ENCODE measurements at regions not wholly inside any gene's neighbourhood (a gene's known extent, or its start where the extent isn't known, plus 50 kb on each side); places are given as distances from the start of the nearest gene placed in this dataset.

DNA sequence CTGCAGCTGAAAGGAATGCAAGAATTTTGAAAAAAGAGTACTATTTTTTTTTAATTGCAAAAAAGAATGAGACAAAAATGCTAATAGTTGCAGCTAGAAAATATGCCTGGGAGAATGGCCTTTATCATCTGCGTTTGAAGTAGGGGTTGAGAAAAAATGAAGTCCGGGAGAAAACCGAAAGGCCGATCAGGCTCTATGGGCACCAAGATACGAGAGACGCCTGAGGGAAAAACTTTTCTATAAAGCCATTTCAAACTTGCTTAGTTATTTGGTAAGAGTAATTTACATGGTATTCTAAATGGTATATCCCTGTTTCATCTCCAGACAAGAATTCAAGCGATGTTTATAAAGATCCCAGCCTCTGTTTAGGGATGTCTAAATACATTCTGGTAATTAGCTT lies 99.3 kb upstream of the EFNA5 start:
- no peaks in the 10 kb centered on the region for H3K27me3 ChIP-seq (ENCODE audit: insufficient read depth, low read depth)
- no peaks in the 10 kb centered on the region for H3K4me1 ChIP-seq (replicated peaks; ENCODE audit: insufficient read depth)
- H3K36me3 ChIP-seq (ENCODE audit: low read depth), result no peaks in the 10 kb centered on the region
- H3K4me2 ChIP-seq, result no peak overlapping the region
- CTCF ChIA-PET, result no interaction called here
- POLR2A ChIA-PET (ENCODE audit: unreplicated experiment), result no interaction called here
- no peak for TF ChIP-seq EZH2 (IDR thresholded peaks at IDR 0.05; ENCODE audit: low read depth)
- TF ChIP-seq, protein P1, sequence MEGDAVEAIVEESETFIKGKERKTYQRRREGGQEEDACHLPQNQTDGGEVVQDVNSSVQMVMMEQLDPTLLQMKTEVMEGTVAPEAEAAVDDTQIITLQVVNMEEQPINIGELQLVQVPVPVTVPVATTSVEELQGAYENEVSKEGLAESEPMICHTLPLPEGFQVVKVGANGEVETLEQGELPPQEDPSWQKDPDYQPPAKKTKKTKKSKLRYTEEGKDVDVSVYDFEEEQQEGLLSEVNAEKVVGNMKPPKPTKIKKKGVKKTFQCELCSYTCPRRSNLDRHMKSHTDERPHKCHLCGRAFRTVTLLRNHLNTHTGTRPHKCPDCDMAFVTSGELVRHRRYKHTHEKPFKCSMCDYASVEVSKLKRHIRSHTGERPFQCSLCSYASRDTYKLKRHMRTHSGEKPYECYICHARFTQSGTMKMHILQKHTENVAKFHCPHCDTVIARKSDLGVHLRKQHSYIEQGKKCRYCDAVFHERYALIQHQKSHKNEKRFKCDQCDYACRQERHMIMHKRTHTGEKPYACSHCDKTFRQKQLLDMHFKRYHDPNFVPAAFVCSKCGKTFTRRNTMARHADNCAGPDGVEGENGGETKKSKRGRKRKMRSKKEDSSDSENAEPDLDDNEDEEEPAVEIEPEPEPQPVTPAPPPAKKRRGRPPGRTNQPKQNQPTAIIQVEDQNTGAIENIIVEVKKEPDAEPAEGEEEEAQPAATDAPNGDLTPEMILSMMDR (conservative IDR thresholded peaks at IDR 0.05), result no peak
- H3F3A ChIP-seq (ENCODE audit: insufficient read depth, low read depth), result no peaks in the 10 kb centered on the region
- H4K20me1 ChIP-seq (ENCODE audit: insufficient read depth), result no peaks in the 10 kb centered on the region
- DNase-seq, result no peak
- no peak overlapping the region for H2AFZ ChIP-seq
- intact Hi-C loops (cut with micrococcal nuclease; ENCODE audit: unreplicated experiment), result no loop called here
- H3K9me2 ChIP-seq (ENCODE audit: insufficient read depth), result no peaks in the 10 kb centered on the region
- BruUV-seq (replicated peaks), result no TSS peak
- H3K79me2 ChIP-seq (ENCODE audit: low read depth), result no peaks in the 10 kb centered on the region
- no peak overlapping the region for H3K27ac ChIP-seq
- H3K4me3 ChIP-seq, result no peak overlapping the region
- no peaks in the 10 kb centered on the region for H3K9me3 ChIP-seq (ENCODE audit: insufficient read depth, low read depth)

DNA sequence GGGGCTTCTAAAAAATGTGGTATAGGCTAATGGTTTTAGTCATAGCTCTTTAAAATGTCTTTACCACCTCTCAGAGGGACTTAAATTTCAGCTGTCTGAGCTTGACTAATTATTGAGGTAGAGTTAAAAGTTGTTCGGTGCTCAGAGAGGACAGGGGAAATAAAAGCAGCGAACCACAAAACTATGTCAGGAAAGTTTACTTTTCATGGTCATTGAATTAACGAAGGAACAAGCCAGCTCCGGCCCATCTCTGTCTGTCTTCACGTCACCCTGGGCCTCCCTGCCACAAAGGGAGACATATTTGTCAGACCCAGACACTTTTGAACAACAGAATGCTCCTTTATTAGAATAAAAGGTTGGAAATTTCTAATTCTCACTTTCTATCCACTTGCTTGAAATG lies 98.8 kb upstream of the EFNA5 start:
- Histone ChIP-seq H3K9me3 (ENCODE audit: insufficient read depth, low read depth) (no peaks in the 10 kb centered on the region), H3K4me1 (replicated peaks; ENCODE audit: insufficient read depth) (no peaks in the 10 kb centered on the region), H4K20me1 (ENCODE audit: insufficient read depth) (no peaks in the 10 kb centered on the region), H3K27ac (no peak overlapping the region), H3K79me2 (ENCODE audit: low read depth) (no peaks in the 10 kb centered on the region), H3K27me3 (ENCODE audit: insufficient read depth, low read depth) (no peaks in the 10 kb centered on the region), H3F3A (ENCODE audit: insufficient read depth, low read depth) (no peaks in the 10 kb centered on the region), H3K4me3 (no peak overlapping the region), H3K9me2 (ENCODE audit: insufficient read depth) (no peaks in the 10 kb centered on the region), H2AFZ (no peak overlapping the region), H3K4me2 (no peak overlapping the region), H3K36me3 (ENCODE audit: low read depth) (no peaks in the 10 kb centered on the region)
- ChIA-PET CTCF (no interaction called here), POLR2A (ENCODE audit: unreplicated experiment) (no interaction called here)
- TF ChIP-seq, protein P1 (conservative IDR thresholded peaks at IDR 0.05), result no peak
- TF ChIP-seq EZH2 (IDR thresholded peaks at IDR 0.05; ENCODE audit: low read depth), result no peak
- intact Hi-C loops (cut with micrococcal nuclease; ENCODE audit: unreplicated experiment), result no loop called here
- no peak for DNase-seq
- no TSS peak for BruUV-seq (replicated peaks)

DNA sequence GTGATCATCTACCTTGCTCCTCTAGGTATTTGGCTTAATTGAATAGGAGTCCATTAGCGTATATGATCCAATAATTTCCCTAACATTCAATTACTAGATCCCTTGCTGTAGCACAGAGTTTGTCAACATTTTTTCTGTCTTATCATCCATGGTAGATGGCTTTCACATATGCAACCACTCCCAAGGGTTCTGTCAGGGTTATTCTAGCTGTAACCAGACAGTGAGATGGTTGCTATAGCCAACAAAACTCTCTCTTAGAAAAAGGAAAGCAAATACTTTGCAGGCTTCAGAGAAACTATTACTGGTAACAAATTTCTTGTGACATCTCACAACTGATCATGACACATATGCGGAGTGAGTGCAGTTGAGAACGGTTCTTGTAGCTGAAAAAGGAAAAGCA lies 96.2 kb upstream of the EFNA5 start:
- Histone ChIP-seq H3K4me2 (no peak overlapping the region), H4K20me1 (ENCODE audit: insufficient read depth) (no peaks in the 10 kb centered on the region), H3K27me3 (ENCODE audit: insufficient read depth, low read depth) (no peaks in the 10 kb centered on the region), H3K79me2 (ENCODE audit: low read depth) (no peaks in the 10 kb centered on the region), H3K27ac (no peak overlapping the region), H3K4me1 (replicated peaks; ENCODE audit: insufficient read depth) (no peaks in the 10 kb centered on the region), H3K4me3 (no peak overlapping the region), H3K9me2 (ENCODE audit: insufficient read depth) (no peaks in the 10 kb centered on the region), H3K36me3 (ENCODE audit: low read depth) (no peaks in the 10 kb centered on the region), H3K9me3 (ENCODE audit: insufficient read depth, low read depth) (no peaks in the 10 kb centered on the region), H3F3A (ENCODE audit: insufficient read depth, low read depth) (no peaks in the 10 kb centered on the region), H2AFZ (no peak overlapping the region)
- CTCF ChIA-PET, result no interaction called here
- no TSS peak for BruUV-seq (replicated peaks)
- TF ChIP-seq, protein P1 (conservative IDR thresholded peaks at IDR 0.05), result no peak
- TF ChIP-seq EZH2 (IDR thresholded peaks at IDR 0.05; ENCODE audit: low read depth), result no peak
- DNase-seq, result no peak
- intact Hi-C loops (cut with micrococcal nuclease; ENCODE audit: unreplicated experiment), result no loop called here
- POLR2A ChIA-PET (ENCODE audit: unreplicated experiment), result no interaction called here

Measured in PC-9 (cell line).